ENCODE measurements at regions not wholly inside any gene's neighbourhood (a gene's known extent, or its start where the extent isn't known, plus 50 kb on each side); places are given as distances from the start of the nearest gene placed in this dataset.

DNA sequence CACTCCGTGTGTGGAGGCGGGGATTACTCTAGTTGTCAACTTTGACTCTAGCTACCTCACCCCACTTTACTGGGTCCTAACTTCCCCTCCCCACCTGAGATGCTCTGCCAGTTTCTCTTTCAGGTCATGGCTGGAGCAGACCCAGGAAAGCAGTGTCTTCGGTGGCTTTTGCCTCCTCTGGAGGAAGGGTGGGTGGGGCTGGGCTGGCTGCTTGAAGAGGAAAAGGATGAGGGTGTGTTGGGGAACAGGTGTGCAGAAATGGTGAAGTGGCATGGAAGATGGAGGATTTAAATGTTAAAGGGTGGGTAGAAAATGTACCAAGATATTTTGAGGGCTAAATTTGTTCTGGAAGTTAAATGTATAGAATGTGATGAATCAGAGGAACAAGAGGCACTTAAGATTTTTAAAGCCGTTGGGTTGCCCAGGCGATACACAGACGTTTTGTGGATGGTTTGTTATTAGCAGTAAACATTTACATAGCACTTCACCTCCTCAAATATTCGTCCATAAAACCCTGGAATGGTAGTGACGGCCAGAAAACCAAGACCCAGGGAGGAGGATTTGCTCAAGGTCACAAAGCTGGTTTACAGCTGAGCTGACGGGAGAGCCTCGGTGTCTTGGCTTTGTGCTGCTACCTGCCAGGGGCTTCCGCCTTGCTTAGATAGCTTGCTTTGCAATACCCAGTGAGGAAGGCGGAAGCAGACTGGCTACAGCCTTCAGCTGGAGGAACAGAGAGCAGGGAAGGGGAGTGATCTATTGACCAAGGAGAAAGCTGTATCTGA lies 72.2 kb upstream of the PRMT8 start:
- no peak overlapping the region for H3K27ac Mint-ChIP-seq
- no peak overlapping the region for H3K56ac ChIP-seq (ENCODE audit: insufficient read length, low read depth, low read length)
- H4K8ac ChIP-seq (replicated peaks; ENCODE audit: insufficient read length, low read depth, low read length): no peak overlapping the region
- no peak overlapping the region for H3K27ac ChIP-seq (ENCODE audit: insufficient read length, low read depth, low read length)
- H3K4me1 Mint-ChIP-seq: peaks cover 27 to 37% of the 10 kb centered on the region in 2 experiments
- no peak overlapping the region for H3K4me3 Mint-ChIP-seq
- no peaks in the 10 kb centered on the region for H3K27me3 ChIP-seq (ENCODE audit: insufficient read depth, low read length)
- H3T11ph ChIP-seq (ENCODE audit: low read length): no peak overlapping the region
- no peaks in the 10 kb centered on the region for H3K79me1 ChIP-seq (ENCODE audit: insufficient read depth, low read depth, low read length, poor library complexity, severe bottlenecking)
- H3K9me3 ChIP-seq (ENCODE audit: control insufficient read depth, low read depth, low read length): no peaks in the 10 kb centered on the region
- H2AFZ ChIP-seq (ENCODE audit: low read length): no peak overlapping the region
- H2AK5ac ChIP-seq (ENCODE audit: insufficient read length, low read length): no peak overlapping the region
- no peak overlapping the region for H2BK12ac ChIP-seq (ENCODE audit: insufficient read length, low read depth, low read length)
- H3K23ac ChIP-seq (ENCODE audit: insufficient read length, low read depth, low read length): no peak overlapping the region
- H3K18ac ChIP-seq (ENCODE audit: insufficient read length, low read depth, low read length): no peak overlapping the region
- no peak overlapping the region for H3K14ac ChIP-seq (ENCODE audit: insufficient read depth, low read length)
- TF ChIP-seq, protein P1, sequence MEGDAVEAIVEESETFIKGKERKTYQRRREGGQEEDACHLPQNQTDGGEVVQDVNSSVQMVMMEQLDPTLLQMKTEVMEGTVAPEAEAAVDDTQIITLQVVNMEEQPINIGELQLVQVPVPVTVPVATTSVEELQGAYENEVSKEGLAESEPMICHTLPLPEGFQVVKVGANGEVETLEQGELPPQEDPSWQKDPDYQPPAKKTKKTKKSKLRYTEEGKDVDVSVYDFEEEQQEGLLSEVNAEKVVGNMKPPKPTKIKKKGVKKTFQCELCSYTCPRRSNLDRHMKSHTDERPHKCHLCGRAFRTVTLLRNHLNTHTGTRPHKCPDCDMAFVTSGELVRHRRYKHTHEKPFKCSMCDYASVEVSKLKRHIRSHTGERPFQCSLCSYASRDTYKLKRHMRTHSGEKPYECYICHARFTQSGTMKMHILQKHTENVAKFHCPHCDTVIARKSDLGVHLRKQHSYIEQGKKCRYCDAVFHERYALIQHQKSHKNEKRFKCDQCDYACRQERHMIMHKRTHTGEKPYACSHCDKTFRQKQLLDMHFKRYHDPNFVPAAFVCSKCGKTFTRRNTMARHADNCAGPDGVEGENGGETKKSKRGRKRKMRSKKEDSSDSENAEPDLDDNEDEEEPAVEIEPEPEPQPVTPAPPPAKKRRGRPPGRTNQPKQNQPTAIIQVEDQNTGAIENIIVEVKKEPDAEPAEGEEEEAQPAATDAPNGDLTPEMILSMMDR (conservative IDR thresholded peaks at IDR 0.05): no peak
- H2BK20ac ChIP-seq (ENCODE audit: low read depth, low read length, poor library complexity, severe bottlenecking): no peak overlapping the region
- H2BK120ac ChIP-seq (ENCODE audit: low read depth, low read length, poor library complexity, severe bottlenecking): no peak overlapping the region
- WGBS (ENCODE audit: extremely low coverage, insufficient read length, low lambda C conversion rate): no CpG with 5 or more reads among the region's 12 CpGs
- H2BK5ac ChIP-seq (ENCODE audit: insufficient read length, low read length): no peak overlapping the region
- H4K20me1 ChIP-seq (ENCODE audit: control insufficient read depth, insufficient read depth, insufficient read length): no peaks in the 10 kb centered on the region
- H2BK15ac ChIP-seq (ENCODE audit: low read depth, low read length): no peak overlapping the region
- H4K5ac ChIP-seq (ENCODE audit: insufficient read length, low read depth, low read length): no peak overlapping the region
- H3K4me2 ChIP-seq (ENCODE audit: insufficient read depth, insufficient read length, low read length): no peak overlapping the region
- peaks cover 67% of the 10 kb centered on the region for H3K27me3 Mint-ChIP-seq (ENCODE audit: low read depth)
- peaks cover 14% of the 10 kb centered on the region; the same call in 1 of the 2 replicates for H3K4me1 ChIP-seq (ENCODE audit: insufficient read depth, low read length)
- DNase-seq: no peak
- 0 out of 7 replicates have a peak, but pooled peaks cover 0 to 2% (median 0%) of the 10 kb centered on the region in 3 experiments for H3K36me3 Mint-ChIP-seq (ENCODE audit: insufficient read depth in 1 of 3, low read depth in 3 of 3)
- H3K79me2 ChIP-seq (ENCODE audit: insufficient read depth, low read length): no peaks in the 10 kb centered on the region
- no peak overlapping the region for H4K91ac ChIP-seq (ENCODE audit: insufficient read length, low read depth, low read length)
- peaks cover 0 to 3% of the 10 kb centered on the region in 2 experiments; a peak in 2 of 5 replicates for H3K9me3 Mint-ChIP-seq
- H3K4ac ChIP-seq (ENCODE audit: low read depth, low read length): no peak overlapping the region
- H3K23me2 ChIP-seq (ENCODE audit: insufficient read length, low read depth, low read length, poor library complexity, severe bottlenecking): no peaks in the 10 kb centered on the region
- H3K9ac ChIP-seq (ENCODE audit: extremely low read depth, insufficient read length, low read length): no peak overlapping the region
